ENCODE measurements at regions not wholly inside any gene's neighbourhood (a gene's known extent, or its start where the extent isn't known, plus 50 kb on each side); places are given as distances from the start of the nearest gene placed in this dataset.
"Not testable (repeated sequence)": the region's sequence is repeated elsewhere in the genome, so short reads cannot be mapped to it uniquely, and the experiment has no call there.

- not testable (repeated sequence) for TF ChIP-seq CTCF, POLR2A (IDR thresholded peaks at IDR 0.05)
Observed at GRCh38 chr5:130397727-130398126, 493.5 kb downstream of the CHSY3 start.

All from uterus (tissue), 2 donors.